Testis (tissue), 2 donors: ENCODE measurements at regions not wholly inside any gene's neighbourhood (a gene's known extent, or its start where the extent isn't known, plus 50 kb on each side); places are given as distances from the start of the nearest gene placed in this dataset.
A peak's percentile ranks its signal among the peaks of the same experiment; 100 is the strongest.

Experiments
- DNase-seq: peaks from one replicate; pipeline ENCODE4 v3.0.0-alpha.2; 2019
- H3K27ac ChIP-seq, 2 donors: fragments of 200-600 bp; sonication (generic); one replicate each; pipeline ENCODE4 v1.5.1; 2019
- H3K27me3 ChIP-seq: fragments of 200-600 bp; sonication (generic); one replicate; pipeline ENCODE4 v1.5.1; 2019
- H3K36me3 ChIP-seq: fragments of 200-600 bp; sonication (generic); one replicate; pipeline ENCODE4 v1.5.1; 2017; ENCODE audit warnings: low read depth; ENCODE audit errors: missing control alignments
- H3K4me1 ChIP-seq: fragments of 200-600 bp; sonication (generic); one replicate; pipeline ENCODE4 v1.5.1; 2019
- H3K4me3 ChIP-seq, 2 donors: fragments of 200-600 bp; sonication (generic); one replicate each; pipeline ENCODE4 v1.5.1; 2017 to 2019
- H3K9me3 ChIP-seq: fragments of 200-600 bp; sonication (generic); one replicate; pipeline ENCODE4 v1.5.1; 2017
- CTCF ChIP-seq, 3 experiments: fragments of 450-650 bp in 2 of 3; fragments of 200-600 bp in 1 of 3; sonication (generic) in 1 of 3; IDR thresholded peaks; one replicate each; pipeline ENCODE4 v1.5.1; 2016 to 2019; ENCODE audit warnings: antibody characterized with exemption in 3 of 3, mild to moderate bottlenecking in 2 of 3, moderate library complexity in 1 of 3
- POLR2A ChIP-seq: fragments of 450-650 bp; IDR thresholded peaks from one replicate; pipeline ENCODE4 v1.6.1; 2017; ENCODE audit warnings: antibody characterized with exemption, mild to moderate bottlenecking, moderate library complexity
- WGBS, 2 donors: methylation state at CpG; one replicate each; pipeline ENCODE4 v1.1.5; 2018; 5-methylcytosine and 5-hydroxymethylcytosine counted together
- intact Hi-C: fragments of 100-400 bp; cut with DNase I; formaldehyde crosslinking; loops from one replicate; pipeline ENCODE4 v1.15.1; 2023; ENCODE audit warnings: low total_unique reads

GRCh38 chr6:51337277-51337676 lies 518.6 kb downstream of the TFAP2B start:
- TF ChIP-seq POLR2A (no peak), CTCF (IDR thresholded peaks at IDR 0.05) (no peak)
- intact Hi-C loops, result no loop called here
- H3K27me3 ChIP-seq, result no peaks in the 10 kb centered on the region
- no peaks in the 10 kb centered on the region for H3K9me3 ChIP-seq
- 83 to 90% methylated on average over 3 of the region's 3 CpGs for WGBS, 2 donors
- DNase-seq, result no peak
- no peak overlapping the region for H3K4me3 ChIP-seq
- no peak overlapping the region for H3K27ac ChIP-seq
- no peaks in the 10 kb centered on the region for H3K4me1 ChIP-seq
- H3K36me3 ChIP-seq, result no peaks in the 10 kb centered on the region

- intact Hi-C loops, result no loop called here
- no peaks in the 10 kb centered on the region for H3K27me3 ChIP-seq
- no peaks in the 10 kb centered on the region for H3K9me3 ChIP-seq
- 72 to 77% methylated on average over 3 of the region's 3 CpGs for WGBS, 2 donors
- no peak for DNase-seq
- TF ChIP-seq POLR2A, result no peak
- no peak for TF ChIP-seq CTCF (IDR thresholded peaks at IDR 0.05)
- H3K4me3 ChIP-seq, result no peak overlapping the region
- H3K27ac ChIP-seq, result no peak overlapping the region
- H3K36me3 ChIP-seq, result no peaks in the 10 kb centered on the region
- no peaks in the 10 kb centered on the region for H3K4me1 ChIP-seq
These were observed 520.4 kb downstream of the TFAP2B start for GRCh38 chr6:51339108-51339507.

GRCh38 chr6:51339728-51340127 lies 521.1 kb downstream of the TFAP2B start:
- H3K4me3 ChIP-seq, result no peak overlapping the region
- intact Hi-C loops, result no loop called here
- no peaks in the 10 kb centered on the region for H3K9me3 ChIP-seq

GRCh38 chr6:51342393-51342792 lies 523.7 kb downstream of the TFAP2B start:
- Histone ChIP-seq H3K36me3 (no peaks in the 10 kb centered on the region), H3K27me3 (no peaks in the 10 kb centered on the region), H3K4me1 (no peaks in the 10 kb centered on the region), H3K27ac (no peak overlapping the region), H3K9me3 (no peaks in the 10 kb centered on the region), H3K4me3 (no peak overlapping the region)
- no peak for TF ChIP-seq POLR2A
- TF ChIP-seq CTCF (IDR thresholded peaks at IDR 0.05), result no peak
- DNase-seq, result no peak
- WGBS, 2 donors, result 80 to 82% methylated on average over 6 of the region's 6 CpGs
- intact Hi-C loops, result no loop called here

More at GRCh38 chr6:51339728-51340127, 521.1 kb downstream of the TFAP2B start:
- Histone ChIP-seq H3K27me3 (no peaks in the 10 kb centered on the region), H3K36me3 (no peaks in the 10 kb centered on the region), H3K4me1 (no peaks in the 10 kb centered on the region), H3K27ac (no peak overlapping the region)
- DNase-seq, result no peak
- TF ChIP-seq CTCF (IDR thresholded peaks at IDR 0.05), result no peak
- TF ChIP-seq POLR2A, result no peak
- WGBS, 2 donors, result 56 to 73% methylated on average over 5 of the region's 5 CpGs

GRCh38 chr6:51349857-51350256 lies 531.2 kb downstream of the TFAP2B start:
- Histone ChIP-seq H3K36me3 (no peaks in the 10 kb centered on the region), H3K9me3 (no peaks in the 10 kb centered on the region), H3K27ac (no peak overlapping the region), H3K27me3 (no peaks in the 10 kb centered on the region), H3K4me3 (no peak overlapping the region), H3K4me1 (no peaks in the 10 kb centered on the region)
- peak; percentile 34 for DNase-seq
- no peak for TF ChIP-seq CTCF (IDR thresholded peaks at IDR 0.05)
- no peak for TF ChIP-seq POLR2A
- intact Hi-C loops, result no loop called here
- WGBS, 2 donors, result 66 to 68% methylated on average over 4 of the region's 4 CpGs
